GM18508 (cell line): ENCODE measurements at regions not wholly inside any gene's neighbourhood (a gene's known extent, or its start where the extent isn't known, plus 50 kb on each side); places are given as distances from the start of the nearest gene placed in this dataset.
"Not testable (repeated sequence)": the region's sequence is repeated elsewhere in the genome, so short reads cannot be mapped to it uniquely, and the experiment has no call there.

ENCODE experiments used
- ATAC-seq: cut with Tn5 transposase; IDR thresholded peaks from one replicate; pipeline ENCODE4 v1.9.1; 2021; ENCODE audit warnings: moderate number of reproducible peaks; ENCODE audit not compliant: insufficient read depth, unreplicated experiment

DNA sequence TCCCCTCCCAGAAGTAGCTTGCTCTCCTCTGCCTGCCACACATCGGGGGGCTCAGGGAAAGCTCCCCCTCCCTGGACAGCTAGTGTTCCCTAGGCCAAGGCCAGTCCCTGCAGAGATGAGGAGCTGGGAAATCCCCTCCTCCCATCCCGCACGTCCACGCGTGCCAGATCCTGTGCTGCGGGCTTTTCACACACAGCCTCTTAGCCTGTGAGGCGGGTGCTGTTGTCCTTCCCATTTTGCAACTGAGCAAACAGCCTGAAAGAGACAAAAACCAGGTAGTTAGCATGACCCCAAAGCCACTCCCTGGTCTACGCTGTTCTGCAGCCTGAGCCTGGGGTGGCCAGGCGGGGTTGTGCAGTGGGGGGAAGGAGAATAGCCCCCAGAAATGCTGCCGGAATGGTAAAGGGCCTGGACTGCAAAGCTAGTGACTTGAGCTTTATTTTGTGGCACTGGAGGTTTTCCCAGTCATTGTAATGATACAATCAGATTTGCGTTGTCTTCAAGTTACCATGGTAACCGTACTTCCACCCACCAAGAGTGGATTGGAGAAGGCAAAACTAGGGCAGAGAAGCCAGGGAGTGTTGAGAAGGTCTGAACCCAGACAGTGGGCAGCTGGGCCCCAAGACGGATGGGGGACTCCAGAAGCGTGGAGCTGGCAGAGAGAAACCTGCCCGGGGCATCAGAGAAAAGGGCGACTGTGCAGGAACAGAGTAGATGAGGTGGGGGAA is 98.6 kb upstream of the KCTD7 start:
- no peak for ATAC-seq

DNA sequence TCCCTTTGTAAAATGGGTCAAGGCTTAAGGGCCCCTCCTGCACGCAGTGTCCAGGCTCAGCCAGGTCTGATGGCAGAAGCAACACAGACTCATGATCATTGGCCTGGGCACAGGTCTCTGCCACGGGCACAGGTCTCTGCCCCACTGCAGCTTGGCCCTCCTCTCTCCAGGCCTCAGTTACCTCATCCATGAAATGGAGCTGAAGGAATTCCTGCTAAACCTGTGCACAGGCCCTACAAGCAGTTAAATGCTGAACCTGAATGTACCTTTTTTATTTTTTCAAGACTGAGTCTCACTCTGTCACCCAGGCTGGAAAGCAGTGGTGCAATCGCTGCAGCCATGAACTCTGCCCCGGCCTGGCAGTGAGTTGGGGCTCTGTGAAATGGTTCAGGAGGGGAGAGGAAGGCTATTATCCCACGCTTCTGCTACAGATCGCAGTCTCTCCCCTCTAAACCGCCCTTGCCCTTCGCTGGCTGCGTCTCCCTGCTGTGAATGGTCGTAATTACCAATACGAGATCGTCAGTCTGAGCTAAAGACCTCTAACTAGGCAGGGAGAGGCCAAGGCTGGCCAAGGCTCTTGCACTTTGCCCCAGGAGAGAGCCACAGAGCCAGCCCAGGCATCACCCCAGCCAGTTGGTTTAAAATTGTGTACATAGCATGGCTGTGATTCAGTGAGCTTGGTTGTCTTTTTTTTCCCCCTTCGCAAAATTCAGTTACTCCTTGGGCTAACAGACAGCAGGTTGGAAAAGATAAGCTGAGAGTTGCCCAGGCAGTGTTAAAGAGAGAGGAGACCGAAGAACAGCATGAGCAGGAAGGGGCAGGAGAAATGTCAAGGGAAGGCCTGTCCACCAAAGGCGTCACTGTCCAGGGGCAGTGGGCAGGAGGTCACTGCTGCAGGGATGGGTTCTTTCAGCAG is 93.0 kb upstream of the KCTD7 start:
- no peak for ATAC-seq

DNA sequence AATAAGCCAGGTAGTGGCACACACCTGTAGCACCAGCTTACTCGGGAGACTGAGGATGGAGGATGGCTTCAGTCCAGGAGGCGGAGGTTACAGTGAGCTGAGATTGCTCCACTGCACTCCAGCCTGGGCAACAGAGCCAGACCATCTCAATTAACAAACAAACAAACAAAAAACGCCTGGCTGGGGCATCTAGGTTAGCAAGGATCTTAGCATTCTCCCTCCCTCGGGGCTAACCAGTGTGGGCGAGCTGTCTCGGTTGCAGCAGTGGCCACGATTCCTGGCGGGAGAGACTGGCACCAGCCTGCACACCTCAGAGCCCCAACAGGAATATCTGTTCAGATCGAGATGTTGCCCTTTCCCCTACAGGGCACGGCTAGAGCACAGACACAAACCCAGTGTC is 91.3 kb upstream of the KCTD7 start:
- ATAC-seq: no peak

DNA sequence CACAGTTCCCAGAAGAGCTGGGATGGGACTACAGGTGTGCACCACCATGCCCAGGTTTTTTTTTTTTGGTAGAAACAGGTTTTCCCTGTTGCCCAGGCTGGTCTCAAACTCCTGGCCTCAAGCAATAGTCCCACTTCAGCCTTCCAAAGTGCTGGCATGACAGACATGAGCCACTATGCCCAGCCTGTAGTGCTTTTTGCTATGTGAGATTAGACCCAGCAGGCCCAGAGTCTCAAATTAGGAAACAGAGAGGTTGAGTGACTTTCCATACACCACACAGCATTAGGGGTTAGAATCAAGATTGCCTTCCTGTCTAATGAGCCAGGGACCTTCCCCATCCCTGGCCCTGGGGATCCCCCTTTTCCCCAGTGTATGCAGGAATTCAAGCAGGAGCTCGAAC is 90.8 kb upstream of the KCTD7 start:
- no peak for ATAC-seq

DNA sequence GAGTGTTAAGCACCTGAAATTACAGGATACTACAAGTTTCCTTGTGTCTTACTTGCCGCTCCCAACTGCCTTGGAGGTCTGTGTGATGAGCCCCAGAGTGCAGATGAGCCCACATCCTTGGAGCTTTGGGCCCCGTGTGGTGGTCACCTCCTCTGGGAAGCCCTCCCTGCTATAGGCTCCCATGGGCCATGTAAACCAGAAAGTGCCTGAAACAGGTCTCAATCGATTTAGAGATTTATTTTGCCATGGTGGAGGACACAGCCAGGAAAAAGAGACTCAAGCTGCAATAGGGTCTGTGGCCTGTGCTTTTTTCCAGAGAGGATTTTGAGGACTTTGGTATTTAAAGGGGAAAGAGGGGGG is 89.4 kb upstream of the KCTD7 start:
- no peak for ATAC-seq

DNA sequence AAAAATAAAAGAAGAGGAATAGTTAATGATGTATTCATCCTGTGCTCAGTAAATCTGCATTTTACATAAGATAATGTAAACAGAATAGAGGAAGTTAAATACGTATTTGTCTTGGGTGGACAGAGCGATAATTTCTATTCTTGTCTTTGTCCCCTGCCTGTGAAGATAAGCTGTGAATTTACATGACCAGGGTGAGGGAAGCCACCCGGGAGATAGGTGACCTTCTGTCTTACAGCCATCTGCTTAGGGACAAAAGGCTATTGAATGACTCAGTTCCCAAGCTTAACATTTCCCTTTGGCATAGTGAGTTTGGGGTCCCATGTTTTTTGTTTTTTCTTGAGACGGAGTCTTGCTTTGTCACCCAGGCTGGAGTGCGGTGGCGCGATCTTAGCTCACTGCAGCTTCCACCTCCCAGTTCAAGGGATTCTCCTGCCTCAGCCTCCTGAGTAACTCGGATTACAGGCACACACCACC is 88.7 kb upstream of the KCTD7 start:
- no peak for ATAC-seq

DNA sequence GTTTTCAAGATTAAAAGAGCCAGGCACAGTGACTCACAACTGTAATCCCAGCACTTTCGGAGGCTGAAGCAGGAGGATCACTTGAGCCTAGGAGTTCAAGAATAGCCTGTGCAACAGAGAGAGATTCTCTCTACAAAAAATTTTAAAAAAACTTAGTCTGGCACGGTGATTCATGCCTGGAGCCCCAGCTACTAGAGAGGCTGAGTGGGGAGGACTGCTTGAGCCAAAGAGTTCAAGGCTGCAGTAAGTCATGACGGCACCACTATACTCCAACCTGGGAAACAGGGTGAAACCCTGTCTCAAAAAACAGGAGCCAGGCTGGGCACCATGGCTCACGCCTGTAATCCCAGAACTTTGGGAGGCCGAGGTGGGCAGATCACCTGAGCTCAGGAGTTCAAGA is 86.6 kb upstream of the KCTD7 start:
- ATAC-seq: no peak

GRCh38 chr7:66542528-66543269 is 86.0 kb upstream of the KCTD7 start:
- no peak for ATAC-seq

- ATAC-seq: no peak
Measured at GRCh38 chr7:66549466-66549865, 79.2 kb upstream of the KCTD7 start.

DNA sequence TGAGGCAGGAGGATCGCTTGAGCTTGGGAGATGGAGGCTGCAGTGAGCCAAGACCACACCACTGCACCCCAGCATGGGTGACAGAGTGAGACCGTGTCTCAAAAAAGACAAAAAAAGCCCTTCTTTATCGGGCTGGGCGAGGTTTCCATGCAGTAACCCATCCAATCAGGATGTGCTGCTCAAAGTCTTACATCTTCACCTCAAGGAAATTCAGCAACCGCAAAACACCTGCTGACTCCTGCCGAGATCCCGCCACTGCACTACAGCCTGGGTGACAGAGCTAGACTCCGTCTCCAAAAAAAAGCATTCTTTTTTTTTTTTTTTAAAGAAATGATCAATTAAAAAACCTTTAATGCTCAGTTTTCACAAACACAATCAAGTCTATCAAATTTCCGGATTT is 75.7 kb upstream of the KCTD7 start:
- ATAC-seq: no peak

- not testable (repeated sequence) for ATAC-seq
Measured at GRCh38 chr7:66553675-66554074, 75.0 kb upstream of the KCTD7 start.

- ATAC-seq: not testable (repeated sequence)
Measured at GRCh38 chr7:66554291-66554690, 74.4 kb upstream of the KCTD7 start.

- ATAC-seq: not testable (repeated sequence)
Measured at GRCh38 chr7:66554842-66555430, 73.7 kb upstream of the KCTD7 start.

- no peak for ATAC-seq
Measured at GRCh38 chr7:66556177-66556548, 72.5 kb upstream of the KCTD7 start.

DNA sequence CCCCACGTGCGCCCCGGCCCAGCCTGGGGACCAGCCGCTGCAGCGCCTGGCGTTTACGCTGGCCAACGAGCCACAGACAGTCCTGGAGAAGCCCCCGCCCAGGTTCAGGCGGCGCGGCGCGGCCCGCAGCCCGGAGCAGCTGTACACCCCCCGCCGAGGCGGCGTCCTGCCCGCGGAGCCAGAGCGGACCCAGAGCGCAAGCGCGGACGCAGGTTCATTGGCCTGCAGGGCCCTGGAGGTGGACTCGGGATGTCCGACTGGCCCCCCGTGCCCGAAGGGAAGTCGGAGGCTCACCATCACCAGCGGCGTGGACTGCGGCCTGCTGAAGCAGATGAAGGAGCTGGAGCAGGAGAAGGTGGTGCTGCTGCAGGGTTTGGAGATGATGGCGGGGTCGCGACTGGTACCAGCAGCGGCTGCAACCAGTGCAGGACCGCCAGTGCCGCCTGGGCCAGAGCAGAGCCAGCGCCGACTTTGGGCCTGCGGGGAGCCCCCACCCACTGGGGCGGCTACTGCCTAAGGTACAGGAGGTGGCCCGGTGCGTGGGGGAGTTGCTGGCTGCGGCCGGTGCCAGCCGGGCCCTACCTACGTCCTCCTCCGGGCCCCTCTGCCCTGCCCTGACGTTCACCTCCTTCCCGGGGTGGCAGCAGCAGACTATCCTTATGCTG is 72.0 kb upstream of the KCTD7 start:
- ATAC-seq: no peak

GRCh38 chr7:66557214-66558200 is 71.2 kb upstream of the KCTD7 start:
- ATAC-seq: no peak

DNA sequence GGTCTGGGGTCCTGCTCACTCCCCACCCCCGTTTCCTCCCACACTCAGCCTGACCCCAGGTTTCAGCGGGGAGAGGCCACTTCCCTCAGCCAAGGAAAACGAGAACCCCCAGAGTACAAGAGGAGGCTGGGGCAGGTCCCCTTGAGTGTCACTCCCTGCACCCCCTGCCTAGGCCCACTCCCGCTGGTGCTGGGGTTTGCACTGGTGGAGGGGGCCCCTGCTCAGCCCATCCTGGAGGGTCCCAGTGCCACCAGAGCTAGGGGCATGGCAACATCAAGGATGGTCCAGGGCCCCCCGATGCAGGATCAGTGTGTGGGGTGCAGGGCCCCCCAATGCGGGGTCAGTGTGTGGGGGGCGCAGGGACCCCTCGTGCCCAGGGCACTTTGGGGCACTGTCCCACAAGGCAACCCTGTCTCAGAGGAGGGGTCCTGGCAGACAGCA is 70.5 kb upstream of the KCTD7 start:
- ATAC-seq: no peak

DNA sequence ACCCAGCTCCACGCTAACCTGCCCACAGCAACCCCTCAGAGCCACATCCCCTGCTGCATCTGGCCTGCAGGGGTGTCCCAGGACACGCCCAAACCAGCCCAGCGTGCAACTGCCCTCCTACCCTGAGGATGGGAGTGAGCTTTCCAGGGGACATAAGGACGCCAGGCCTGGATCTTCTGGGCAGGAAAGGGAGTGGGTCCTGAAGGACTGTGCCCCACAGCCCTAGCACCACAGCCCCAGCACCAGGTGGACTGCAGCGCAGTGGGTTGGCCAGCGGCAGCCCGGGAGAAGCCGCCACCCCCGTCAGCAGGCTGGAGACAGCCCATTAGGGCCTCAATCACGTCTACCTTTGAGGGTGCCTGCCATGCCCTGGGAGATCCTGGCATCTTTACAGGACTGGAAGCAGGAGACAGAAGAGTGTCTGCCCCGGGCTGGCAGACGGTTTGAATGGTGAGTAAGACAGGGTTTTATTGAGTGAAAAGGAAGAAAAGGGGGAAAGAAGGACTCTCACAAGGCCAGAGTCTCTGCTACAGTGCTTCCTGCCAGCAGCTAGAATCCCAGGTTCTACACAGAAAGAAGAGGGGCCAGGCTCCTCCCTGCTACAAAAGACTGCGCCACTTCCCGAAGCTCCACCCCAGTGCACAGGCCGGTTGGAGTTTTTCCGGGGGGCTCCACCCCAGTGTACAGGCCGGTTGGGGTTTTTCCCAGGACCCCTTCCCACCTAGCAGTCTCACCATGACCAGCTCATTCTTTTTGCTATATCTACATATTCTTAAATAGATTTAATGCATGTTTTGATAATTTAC is 69.8 kb upstream of the KCTD7 start:
- ATAC-seq: no peak
